HEK293 (cell line): ENCODE measurements at regions not wholly inside any gene's neighbourhood (a gene's known extent, or its start where the extent isn't known, plus 50 kb on each side); places are given as distances from the start of the nearest gene placed in this dataset.

Experiments
- GFI1B ChIP-seq: fragments of 450-650 bp; formaldehyde crosslinking; IDR thresholded peaks from 2 replicates; pipeline ENCODE4 v1.5.1; 2016; ENCODE audit warnings: missing biosample characterization, missing genetic modification characterization
- PRDM10 ChIP-seq: fragments of 450-650 bp; formaldehyde crosslinking; IDR thresholded peaks from 2 replicates; pipeline ENCODE4 v1.5.1; 2016; ENCODE audit warnings: missing biosample characterization, missing genetic modification characterization
- ZBTB6 ChIP-seq: fragments of 450-650 bp; formaldehyde crosslinking; IDR thresholded peaks from 2 replicates; pipeline ENCODE4 v1.5.1; 2017; ENCODE audit warnings: missing biosample characterization, missing genetic modification characterization
- ZNF571 ChIP-seq: fragments of 450-650 bp; formaldehyde crosslinking; IDR thresholded peaks from 2 replicates; pipeline ENCODE4 v1.5.0; 2017; ENCODE audit warnings: missing biosample characterization, missing genetic modification characterization

- TF ChIP-seq GFI1B (tag by site-specific recombination), result no peak
- TF ChIP-seq ZBTB6 (tag by site-specific recombination), result no peak
- TF ChIP-seq ZNF571 (tag by site-specific recombination), result no peak
- no peak for TF ChIP-seq PRDM10 (tag by site-specific recombination)
Measured at GRCh38 chr1:165069829-165070228, 286.7 kb downstream of the LMX1A start.
